H1 (cell line): ENCODE measurements at regions not wholly inside any gene's neighbourhood (a gene's known extent, or its start where the extent isn't known, plus 50 kb on each side); places are given as distances from the start of the nearest gene placed in this dataset.

Source experiments
- CTCF ChIA-PET: fragments of 300-600 bp; sonication (Branson Sonifier 250); formaldehyde crosslinking; loops from one replicate; lab custom pipeline; 2021; ENCODE audit not compliant: partially characterized antibody; lab: Charles Lee
- POLR2A ChIA-PET: fragments of 300-600 bp; sonication (Branson Sonifier 250); formaldehyde crosslinking; loops from one replicate; lab custom pipeline; 2021; ENCODE audit warnings: inconsistent platforms; ENCODE audit not compliant: partially characterized antibody; lab: Charles Lee
- DNase-seq, 2 experiments: peaks; one replicate each; pipeline versions ENCODE4 v3.0.0 to v3.0.0-alpha.2; 2010 to 2022; ENCODE audit warnings: low spot score in 2 of 2, low read depth in 1 of 2, mixed read lengths in 1 of 2
- FAIRE-seq: peaks from 2 replicates; lab custom pipeline; 2011; peaks lifted over from hg19 to GRCh38; lab: Jason Lieb, UNC
- H2AFZ ChIP-seq: 2 replicates; pipeline ENCODE4 v1.8.1; 2012; ENCODE audit warnings: low read length, inconsistent platforms
- H2AK5ac ChIP-seq: 2 replicates; pipeline ENCODE4 v1.6.1; 2013; ENCODE audit warnings: low read depth, low read length
- H2BK120ac ChIP-seq: replicated peaks from 2 replicates; pipeline ENCODE3; 2013; ENCODE audit warnings: low read depth, low read length, inconsistent platforms
- H2BK12ac ChIP-seq: 2 replicates; pipeline ENCODE4 v1.6.1; 2013; ENCODE audit warnings: low read depth, low read length
- H2BK15ac ChIP-seq: 2 replicates; pipeline ENCODE4 v1.6.1; 2013; ENCODE audit warnings: low read length
- H2BK20ac ChIP-seq: 2 replicates; pipeline ENCODE4 v1.6.1; 2013; ENCODE audit warnings: low read length
- H2BK5ac ChIP-seq: 2 replicates; pipeline ENCODE4 v1.6.1; 2013; ENCODE audit warnings: low read depth, low read length
- H3K14ac ChIP-seq: 2 replicates; pipeline ENCODE4 v1.6.1; 2013; ENCODE audit warnings: inconsistent platforms; ENCODE audit not compliant: insufficient read length
- H3K18ac ChIP-seq: 2 replicates; pipeline ENCODE4 v1.6.1; 2013; ENCODE audit warnings: low read length; ENCODE audit errors: extremely low read depth
- H3K23ac ChIP-seq: 2 replicates; pipeline ENCODE4 v1.6.1; 2013; ENCODE audit warnings: inconsistent platforms; ENCODE audit not compliant: insufficient read length
- H3K23me2 ChIP-seq: 2 replicates; pipeline ENCODE4 v1.6.1; 2013; ENCODE audit warnings: low read depth, low read length
- H3K27ac ChIP-seq: 2 replicates; pipeline ENCODE4 v1.6.1; 2011; ENCODE audit warnings: low read depth, low read length, inconsistent platforms
- H3K27me3 ChIP-seq, 4 experiments: replicated peaks in 1 of 4; 1 replicate in 1 of 4; 2 replicates in 3 of 4; pipeline versions ENCODE4 v1.6.1 to v1.8.1; 2011 to 2013; ENCODE audit warnings: low read length in 3 of 4, mild to moderate bottlenecking in 3 of 4, inconsistent platforms in 2 of 4, mixed read lengths in 2 of 4, moderate library complexity in 1 of 4; ENCODE audit not compliant: control insufficient read depth in 3 of 4, insufficient read depth in 3 of 4; ENCODE audit errors: extremely low read depth in 1 of 4
- H3K36me3 ChIP-seq, 4 experiments: 2 replicates each; pipeline versions ENCODE4 v1.6.1 to v1.8.1; 2011 to 2013; ENCODE audit warnings: mild to moderate bottlenecking in 4 of 4, low read length in 3 of 4, moderate library complexity in 2 of 4, control low read depth in 1 of 4, inconsistent platforms in 1 of 4; ENCODE audit not compliant: insufficient read depth in 4 of 4, control insufficient read depth in 2 of 4
- H3K4ac ChIP-seq: replicated peaks from 2 replicates; pipeline ENCODE3; 2013; ENCODE audit warnings: low read length, low read depth, mixed read lengths, inconsistent platforms; ENCODE audit not compliant: insufficient read length
- H3K4me1 ChIP-seq, 4 experiments: replicated peaks in 1 of 4; 1 replicate in 1 of 4; 2 replicates in 3 of 4; pipeline versions ENCODE4 v1.6.1 to v1.8.1; 2011 to 2013; ENCODE audit warnings: low read length in 3 of 4, inconsistent platforms in 2 of 4, mixed read lengths in 1 of 4; ENCODE audit not compliant: insufficient read depth in 4 of 4, control insufficient read depth in 3 of 4
- H3K4me2 ChIP-seq, 2 experiments: 2 replicates each; pipeline versions ENCODE4 v1.6.1 to v1.8.1; 2011 to 2013; ENCODE audit warnings: low read depth in 2 of 2, low read length in 2 of 2, control low read depth in 1 of 2, inconsistent platforms in 1 of 2, mild to moderate bottlenecking in 1 of 2; ENCODE audit not compliant: insufficient read depth in 1 of 2
- H3K4me3 ChIP-seq, 4 experiments: fragments of 200-600, 300-600 bp in 1 of 4; sonication (generic), shearing (Covaris generic), sonication (Bioruptor Twin) in 1 of 4; 2 replicates each; pipeline versions ENCODE4 v1.5.1 to v1.8.1; 2011 to 2016; ENCODE audit warnings: low read length in 4 of 4, low read depth in 3 of 4, control low read depth in 2 of 4, inconsistent platforms in 2 of 4, mild to moderate bottlenecking in 2 of 4, mixed read lengths in 1 of 4, moderate library complexity in 1 of 4; ENCODE audit not compliant: insufficient read depth in 2 of 4; ENCODE audit errors: extremely low read depth in 1 of 4
- H3K56ac ChIP-seq: replicated peaks from 2 replicates; pipeline ENCODE3; 2013; ENCODE audit warnings: low read depth, mild to moderate bottlenecking, mixed read lengths, low read length, inconsistent platforms; ENCODE audit not compliant: insufficient read length
- H3K79me1 ChIP-seq: 2 replicates; pipeline ENCODE4 v1.6.1; 2013; ENCODE audit warnings: low read depth, low read length, control low read depth
- H3K79me2 ChIP-seq, 2 experiments: 2 replicates each; pipeline versions ENCODE4 v1.6.1 to v1.8.1; 2012 to 2013; ENCODE audit warnings: low read length in 2 of 2, mild to moderate bottlenecking in 2 of 2, inconsistent platforms in 1 of 2; ENCODE audit not compliant: insufficient read depth in 2 of 2, control insufficient read depth in 1 of 2
- H3K9ac ChIP-seq, 4 experiments: replicated peaks in 1 of 4; 1 replicate in 1 of 4; 2 replicates in 3 of 4; pipeline versions ENCODE4 v1.6.1 to v1.8.1; 2011 to 2013; ENCODE audit warnings: low read depth in 3 of 4, low read length in 3 of 4, control low read depth in 2 of 4, mild to moderate bottlenecking in 2 of 4, moderate library complexity in 2 of 4, inconsistent platforms in 1 of 4; ENCODE audit errors: extremely low read depth in 1 of 4
- H3K9me3 ChIP-seq, 2 experiments: 2 replicates each; pipeline versions ENCODE4 v1.6.1 to v1.8.1; 2012 to 2013; ENCODE audit warnings: mild to moderate bottlenecking in 2 of 2, moderate library complexity in 2 of 2, control low read depth in 1 of 2, inconsistent platforms in 1 of 2, low read depth in 1 of 2, low read length in 1 of 2, mixed read lengths in 1 of 2; ENCODE audit not compliant: insufficient read depth in 2 of 2
- H4K20me1 ChIP-seq, 2 experiments: replicated peaks in 1 of 2; 2 replicates each; pipeline versions ENCODE3 to v1.8.1; 2011 to 2013; ENCODE audit warnings: inconsistent platforms in 2 of 2, low read length in 2 of 2, mild to moderate bottlenecking in 1 of 2; ENCODE audit not compliant: insufficient read depth in 2 of 2, control insufficient read depth in 1 of 2
- H4K5ac ChIP-seq: 2 replicates; pipeline ENCODE4 v1.6.1; 2013; ENCODE audit warnings: low read length, low read depth, mixed read lengths, inconsistent platforms; ENCODE audit not compliant: insufficient read length
- H4K8ac ChIP-seq: 2 replicates; pipeline ENCODE4 v1.8.0; 2013; ENCODE audit warnings: mild to moderate bottlenecking, moderate library complexity, low read length, inconsistent platforms; ENCODE audit not compliant: insufficient read depth; ENCODE audit errors: extremely low read depth
- H4K91ac ChIP-seq: replicated peaks from 2 replicates; pipeline ENCODE3; 2013; ENCODE audit warnings: low read length, mixed read lengths, inconsistent platforms; ENCODE audit not compliant: insufficient read length
- ATF2 ChIP-seq: IDR thresholded peaks from 2 replicates; pipeline ENCODE4 v1.6.1; 2012; ENCODE audit warnings: low read length, inconsistent platforms
- CTBP2 ChIP-seq: IDR thresholded peaks from 2 replicates; pipeline ENCODE4 v1.7.0; 2011; ENCODE audit warnings: borderline replicate concordance, mild to moderate bottlenecking, moderate library complexity, mixed read lengths, low read length; ENCODE audit not compliant: insufficient read depth, insufficient read length
- E2F6 ChIP-seq: IDR thresholded peaks from 2 replicates; pipeline ENCODE4 v1.6.1; 2012; ENCODE audit warnings: inconsistent platforms
- EGR1 ChIP-seq: IDR thresholded peaks from 2 replicates; pipeline ENCODE4 v1.6.1; 2011; ENCODE audit warnings: low read depth, low read length, borderline replicate concordance
- FOSL1 ChIP-seq: IDR thresholded peaks from 2 replicates; pipeline ENCODE4 v1.6.1; 2011; ENCODE audit warnings: mild to moderate bottlenecking, low read depth, low read length, moderate library complexity; ENCODE audit not compliant: insufficient read depth
- NRF1 ChIP-seq: IDR thresholded peaks from 2 replicates; pipeline ENCODE4 v1.6.1; 2011; ENCODE audit warnings: mild to moderate bottlenecking, low read depth, low read length, improper control_type of control experiment
- ZNF274 ChIP-seq: IDR thresholded peaks from 2 replicates; pipeline ENCODE4 v1.7.0; 2012; ENCODE audit warnings: low read length, borderline replicate concordance; ENCODE audit errors: extremely low read depth
- WGBS, 2 experiments: shearing (Covaris generic) in 1 of 2; methylation state at CpG; one replicate each; pipeline versions ENCODE4 v1.1.6 to v1.1.7; 2013 to 2015; ENCODE audit warnings: low lambda C conversion rate in 2 of 2, mixed read lengths in 2 of 2, inconsistent platforms in 1 of 2, low coverage in 1 of 2, missing lambda C conversion rate in 1 of 2; ENCODE audit not compliant: insufficient replicate concordance in 2 of 2, insufficient coverage in 1 of 2, insufficient read length in 1 of 2; ENCODE audit errors: extremely low coverage in 1 of 2, missing lambda C conversion rate in 1 of 2; 5-methylcytosine and 5-hydroxymethylcytosine counted together

- no peaks in the 10 kb centered on the region for H3K23me2 ChIP-seq
- 91% methylated on average over 1 of the region's 1 CpG; no CpG with 5 or more reads in 1 of the 2 experiments for WGBS, 2 experiments
- no peak overlapping the region for H3K18ac ChIP-seq
- H3K23ac ChIP-seq = no peak overlapping the region
- no peak for FAIRE-seq
- no peak overlapping the region for H2AK5ac ChIP-seq
- no peak overlapping the region for H3K56ac ChIP-seq
- no peaks in the 10 kb centered on the region for H3K79me1 ChIP-seq
- no peak overlapping the region for H4K5ac ChIP-seq
- H3K27me3 ChIP-seq = no peaks in the 10 kb centered on the region
- no peak overlapping the region for H2AFZ ChIP-seq
- no peak overlapping the region for H3K4me3 ChIP-seq
- ChIA-PET POLR2A (no interaction called here), CTCF (interaction anchor here (1.2 kb wide), 1 partner anchor 733 kb away, joined by 4 read pairs; no protein-coding TSS in a partner anchor)
- no peak overlapping the region for H2BK12ac ChIP-seq
- H2BK120ac ChIP-seq = no peak overlapping the region
- no peak overlapping the region for H3K27ac ChIP-seq
- no peak overlapping the region for H3K4me2 ChIP-seq
- H2BK5ac ChIP-seq = no peak overlapping the region
- H3K36me3 ChIP-seq = no peaks in the 10 kb centered on the region
- no peaks in the 10 kb centered on the region for H4K20me1 ChIP-seq
- H3K9me3 ChIP-seq = peaks cover 4 to 5% of the 10 kb centered on the region in 2 experiments; a peak in 1 of 4 replicates
- no peak overlapping the region for H2BK20ac ChIP-seq
- TF ChIP-seq NRF1 = no peak
- TF ChIP-seq ATF2 = no peak
- TF ChIP-seq FOSL1 = no peak
- no peak for TF ChIP-seq EGR1
- TF ChIP-seq E2F6 = no peak
- TF ChIP-seq ZNF274 = no peak
- TF ChIP-seq CTBP2 = no peak
- H3K4ac ChIP-seq = no peak overlapping the region
- H3K4me1 ChIP-seq = no peaks in the 10 kb centered on the region
- H3K14ac ChIP-seq = no peak overlapping the region
- no peaks in the 10 kb centered on the region for H3K79me2 ChIP-seq
- no peak overlapping the region for H4K8ac ChIP-seq
- no peak for DNase-seq
- no peak overlapping the region for H3K9ac ChIP-seq
- H2BK15ac ChIP-seq = no peak overlapping the region
- H4K91ac ChIP-seq = no peak overlapping the region
Observed at GRCh38 chr5:145218982-145219381, 616.2 kb downstream of the PRELID2 start.
